Thyroid gland (tissue), 4 donors: ENCODE measurements at regions not wholly inside any gene's neighbourhood (a gene's known extent, or its start where the extent isn't known, plus 50 kb on each side); places are given as distances from the start of the nearest gene placed in this dataset.
"Not testable (repeated sequence)": the region's sequence is repeated elsewhere in the genome, so short reads cannot be mapped to it uniquely, and the experiment has no call there.

ENCODE experiments used
- CTCF ChIP-seq, 6 experiments: fragments of 200-600 bp in 3 of 6; fragments of 450-650 bp in 3 of 6; sonication (generic) in 3 of 6; IDR thresholded peaks; one replicate each; pipeline ENCODE4 v1.5.1; 2016 to 2019; ENCODE audit warnings: antibody characterized with exemption in 6 of 6, mild to moderate bottlenecking in 2 of 6, inconsistent platforms in 1 of 6, moderate library complexity in 1 of 6
- POLR2A ChIP-seq, 2 donors: fragments of 450-650 bp; IDR thresholded peaks; one replicate each; pipeline ENCODE4 v1.6.1; 2017; ENCODE audit warnings: antibody characterized with exemption in 2 of 2, mild to moderate bottlenecking in 2 of 2, moderate library complexity in 1 of 2

GRCh38 chr12:124089181-124089914 lies 116.3 kb downstream of the ZNF664 start:
- not testable (repeated sequence) for TF ChIP-seq CTCF, POLR2A (IDR thresholded peaks at IDR 0.05)
